Adrenal gland (tissue), 5 donors: ENCODE measurements at regions not wholly inside any gene's neighbourhood (a gene's known extent, or its start where the extent isn't known, plus 50 kb on each side); places are given as distances from the start of the nearest gene placed in this dataset.

Experiments used
- CTCF ChIP-seq, 6 experiments: fragments of 450-650 bp in 4 of 6; fragments of 200-600 bp in 2 of 6; sonication (generic) in 1 of 6; IDR thresholded peaks; 1 replicate in 5 of 6; 2 replicates in 1 of 6; pipeline versions ENCODE4 v1.5.1 to v1.8.0; 2016 to 2021; ENCODE audit warnings: antibody characterized with exemption in 6 of 6, mild to moderate bottlenecking in 2 of 6, moderate library complexity in 1 of 6
- POLR2A ChIP-seq, 2 donors: fragments of 450-650 bp; IDR thresholded peaks; one replicate each; pipeline ENCODE4 v1.6.1; 2017; ENCODE audit warnings: antibody characterized with exemption in 2 of 2, mild to moderate bottlenecking in 2 of 2, moderate library complexity in 1 of 2
- donor health status: DM: no; HTN: no; CAD: no.

GRCh38 chr14:49951229-49951607 is 58.3 kb downstream of the ARF6 start:
- TF ChIP-seq POLR2A (IDR thresholded peaks at IDR 0.05) (no peak), CTCF (IDR thresholded peaks at IDR 0.05) (no peak)
